Thyroid gland (tissue), 4 donors: ENCODE measurements at regions not wholly inside any gene's neighbourhood (a gene's known extent, or its start where the extent isn't known, plus 50 kb on each side); places are given as distances from the start of the nearest gene placed in this dataset.

Source experiments
- CTCF ChIP-seq, 6 experiments: fragments of 200-600 bp in 3 of 6; fragments of 450-650 bp in 3 of 6; sonication (generic) in 3 of 6; IDR thresholded peaks; one replicate each; pipeline ENCODE4 v1.5.1; 2016 to 2019; ENCODE audit warnings: antibody characterized with exemption in 6 of 6, mild to moderate bottlenecking in 2 of 6, inconsistent platforms in 1 of 6, moderate library complexity in 1 of 6
- POLR2A ChIP-seq, 2 donors: fragments of 450-650 bp; IDR thresholded peaks; one replicate each; pipeline ENCODE4 v1.6.1; 2017; ENCODE audit warnings: antibody characterized with exemption in 2 of 2, mild to moderate bottlenecking in 2 of 2, moderate library complexity in 1 of 2

GRCh38 chr1:115463347-115463746 is 125.3 kb upstream of the NGF start:
- TF ChIP-seq CTCF (IDR thresholded peaks at IDR 0.05) (peak in 4 of 6 experiments; percentile 35 to 55 (median 42)), POLR2A (IDR thresholded peaks at IDR 0.05) (no peak)
